Upper lobe of left lung (tissue), 6 donors: ENCODE measurements at regions not wholly inside any gene's neighbourhood (a gene's known extent, or its start where the extent isn't known, plus 50 kb on each side); places are given as distances from the start of the nearest gene placed in this dataset.

Experiments used
- ATAC-seq, 2 donors: fragments of 200-7000 bp; cut with Tn5 transposase; one replicate each; pipeline ENCODE4 v1.9.1; 2022; ENCODE audit warnings: mild to moderate bottlenecking in 2 of 2, moderate library complexity in 2 of 2; ENCODE audit not compliant: low FRiP score in 2 of 2
- DNase-seq, 2 donors: peaks; one replicate each; pipeline ENCODE4 v3.0.0-alpha.2; 2019 to 2020
- H3K27ac ChIP-seq, 4 donors: fragments of 200-600 bp; sonication (generic); one replicate each; pipeline ENCODE4 v1.5.1; 2016 to 2019
- H3K27me3 ChIP-seq, 4 donors: fragments of 200-600 bp; sonication (generic); one replicate each; pipeline ENCODE4 v1.5.1; 2017 to 2019
- H3K36me3 ChIP-seq, 4 donors: fragments of 200-600 bp; sonication (generic); one replicate each; pipeline ENCODE4 v1.5.1; 2016 to 2019
- H3K4me1 ChIP-seq, 4 donors: fragments of 200-600 bp; sonication (generic); one replicate each; pipeline ENCODE4 v1.5.1; 2018 to 2019
- H3K4me3 ChIP-seq, 4 donors: fragments of 200-600 bp; sonication (generic); one replicate each; pipeline ENCODE4 v1.5.1; 2017 to 2019; ENCODE audit warnings: mild to moderate bottlenecking in 2 of 4, moderate library complexity in 1 of 4
- H3K9me3 ChIP-seq, 4 donors: fragments of 200-600 bp; sonication (generic); one replicate each; pipeline ENCODE4 v1.5.1; 2018 to 2019
- EP300 ChIP-seq, 4 donors: sonication (generic); formaldehyde crosslinking; IDR thresholded peaks; one replicate each; pipeline ENCODE4 v1.5.1; 2017; ENCODE audit warnings: antibody characterized with exemption in 4 of 4, control low read depth in 2 of 4
- POLR2A ChIP-seq, 4 donors: fragments of 450-650 bp; IDR thresholded peaks; one replicate each; pipeline ENCODE4 v1.5.1; 2016 to 2017; ENCODE audit warnings: antibody characterized with exemption in 4 of 4, mild to moderate bottlenecking in 2 of 4
- POLR2AphosphoS5 ChIP-seq, 2 donors: sonication (generic); formaldehyde crosslinking; IDR thresholded peaks; one replicate each; pipeline ENCODE4 v1.5.1; 2017; ENCODE audit warnings: antibody characterized with exemption in 2 of 2
- WGBS, 2 donors: methylation state at CpG; one replicate each; pipeline ENCODE4 v1.1.5; 2017 to 2018; 5-methylcytosine and 5-hydroxymethylcytosine counted together
- TF ChIP-seq, protein P1 (sequence below), 6 experiments: fragments of 450-650 bp in 4 of 6; fragments of 200-600 bp in 2 of 6; sonication (generic) in 2 of 6; IDR thresholded peaks; one replicate each; pipeline ENCODE4 v1.5.1; 2016 to 2019; ENCODE audit warnings: antibody characterized with exemption in 6 of 6
- donor health status: DM: no; HTN: no; CAD: no; lungs with moderate emphysema.
- donor health status: DM: no; HTN: yes; CAD: no; lungs with severe emphysema.

DNA sequence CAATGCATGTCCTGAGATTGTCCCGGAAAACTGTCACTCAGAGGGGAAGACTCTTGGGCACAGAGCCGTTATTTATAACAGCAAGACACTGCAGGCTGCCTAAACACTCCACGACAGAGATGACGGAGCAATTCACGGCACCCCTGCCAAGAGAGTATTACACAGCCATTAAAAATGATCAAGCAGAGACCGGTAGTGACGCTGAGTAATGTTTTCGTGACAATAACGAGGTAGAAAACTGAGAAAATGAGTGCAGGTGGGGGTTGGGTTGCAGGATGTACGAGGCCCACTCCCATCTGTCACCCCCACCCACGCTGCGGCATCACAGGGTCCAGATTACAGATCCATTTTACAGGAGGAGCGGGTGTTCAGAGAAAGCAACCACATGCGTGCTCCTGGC is 58.9 kb upstream of the LINGO1 start:
- WGBS, 2 donors: 80 to 81% methylated on average over 14 of the region's 14 CpGs
- no peak for TF ChIP-seq EP300 (IDR thresholded peaks at IDR 0.05)
- TF ChIP-seq POLR2AphosphoS5 (IDR thresholded peaks at IDR 0.05): no peak
- no peak for TF ChIP-seq POLR2A (IDR thresholded peaks at IDR 0.05)
- TF ChIP-seq, protein P1, sequence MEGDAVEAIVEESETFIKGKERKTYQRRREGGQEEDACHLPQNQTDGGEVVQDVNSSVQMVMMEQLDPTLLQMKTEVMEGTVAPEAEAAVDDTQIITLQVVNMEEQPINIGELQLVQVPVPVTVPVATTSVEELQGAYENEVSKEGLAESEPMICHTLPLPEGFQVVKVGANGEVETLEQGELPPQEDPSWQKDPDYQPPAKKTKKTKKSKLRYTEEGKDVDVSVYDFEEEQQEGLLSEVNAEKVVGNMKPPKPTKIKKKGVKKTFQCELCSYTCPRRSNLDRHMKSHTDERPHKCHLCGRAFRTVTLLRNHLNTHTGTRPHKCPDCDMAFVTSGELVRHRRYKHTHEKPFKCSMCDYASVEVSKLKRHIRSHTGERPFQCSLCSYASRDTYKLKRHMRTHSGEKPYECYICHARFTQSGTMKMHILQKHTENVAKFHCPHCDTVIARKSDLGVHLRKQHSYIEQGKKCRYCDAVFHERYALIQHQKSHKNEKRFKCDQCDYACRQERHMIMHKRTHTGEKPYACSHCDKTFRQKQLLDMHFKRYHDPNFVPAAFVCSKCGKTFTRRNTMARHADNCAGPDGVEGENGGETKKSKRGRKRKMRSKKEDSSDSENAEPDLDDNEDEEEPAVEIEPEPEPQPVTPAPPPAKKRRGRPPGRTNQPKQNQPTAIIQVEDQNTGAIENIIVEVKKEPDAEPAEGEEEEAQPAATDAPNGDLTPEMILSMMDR (IDR thresholded peaks at IDR 0.05): no peak

DNA sequence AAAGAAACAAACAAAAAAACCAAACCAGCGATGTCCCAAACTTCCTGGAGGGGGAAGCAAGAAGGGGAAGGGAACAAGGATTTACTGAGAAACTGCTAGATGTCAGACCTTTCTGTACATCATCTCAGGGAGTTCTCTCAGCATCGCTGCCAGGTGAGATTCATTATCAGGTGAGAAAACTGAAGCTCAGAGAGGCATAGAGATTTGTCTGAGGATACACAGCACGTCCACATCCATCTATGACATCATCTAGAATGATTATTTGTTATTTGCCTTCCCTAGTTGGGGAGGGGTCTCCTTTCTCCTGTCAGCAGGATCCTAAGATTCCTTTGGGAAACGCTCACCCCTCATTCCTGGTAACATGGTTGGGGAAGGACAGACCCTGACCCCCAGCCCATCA is 57.1 kb upstream of the LINGO1 start:
- Histone ChIP-seq H3K4me3 (no peak overlapping the region), H3K27me3 (peaks cover 0 to 3% (median 0%) of the 10 kb centered on the region in 4 donors), H3K9me3 (no peaks in the 10 kb centered on the region), H3K27ac (no peak overlapping the region), H3K36me3 (no peaks in the 10 kb centered on the region), H3K4me1 (no peaks in the 10 kb centered on the region)
- DNase-seq (no peak), ATAC-seq (no peak)
- no peak for TF ChIP-seq POLR2A (IDR thresholded peaks at IDR 0.05)
- TF ChIP-seq EP300 (IDR thresholded peaks at IDR 0.05): no peak
- TF ChIP-seq, protein P1 (IDR thresholded peaks at IDR 0.05): no peak
- no peak for TF ChIP-seq POLR2AphosphoS5 (IDR thresholded peaks at IDR 0.05)
- WGBS, 2 donors: 61 to 67% methylated on average over 4 of the region's 4 CpGs

More for the DNA sequence above, 58.9 kb upstream of the LINGO1 start:
- DNase-seq (no peak), ATAC-seq (no peak)
- no peaks in the 10 kb centered on the region for H3K9me3 ChIP-seq
- H3K36me3 ChIP-seq: no peaks in the 10 kb centered on the region
- H3K27ac ChIP-seq: no peak overlapping the region
- peaks cover 0 to 6% (median 2%) of the 10 kb centered on the region in 4 donors for H3K27me3 ChIP-seq
- H3K4me3 ChIP-seq: no peak overlapping the region
- H3K4me1 ChIP-seq: no peaks in the 10 kb centered on the region

DNA sequence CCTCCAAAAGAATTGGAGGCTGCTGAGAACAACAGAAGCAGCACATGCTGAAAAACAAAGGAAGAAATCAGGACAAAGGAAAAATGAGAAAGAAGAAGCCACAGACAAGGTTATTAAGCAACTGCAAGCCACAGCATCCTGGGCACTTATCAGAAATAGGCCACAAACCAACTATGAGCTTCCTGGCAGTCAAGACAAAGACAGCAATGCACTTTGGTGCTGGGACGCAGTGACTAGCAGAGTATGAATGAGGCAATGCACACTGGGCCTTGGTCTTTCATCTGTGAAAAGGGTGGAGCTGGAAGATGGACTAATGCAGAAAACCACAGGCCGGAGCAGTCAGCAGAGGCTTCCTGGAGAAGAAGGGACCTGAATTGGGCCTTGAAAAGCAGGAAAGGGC is 56.0 kb upstream of the LINGO1 start:
- Histone ChIP-seq H3K9me3 (no peaks in the 10 kb centered on the region), H3K4me3 (no peak overlapping the region), H3K36me3 (no peaks in the 10 kb centered on the region), H3K27ac (no peak overlapping the region), H3K4me1 (no peaks in the 10 kb centered on the region), H3K27me3 (peaks cover 0 to 3% (median 0%) of the 10 kb centered on the region in 4 donors)
- 52 to 65% methylated on average over 2 of the region's 2 CpGs for WGBS, 2 donors
- DNase-seq (no peak), ATAC-seq (no peak)
- no peak for TF ChIP-seq EP300 (IDR thresholded peaks at IDR 0.05)
- TF ChIP-seq, protein P1 (IDR thresholded peaks at IDR 0.05): no peak
- no peak for TF ChIP-seq POLR2AphosphoS5 (IDR thresholded peaks at IDR 0.05)
- TF ChIP-seq POLR2A (IDR thresholded peaks at IDR 0.05): no peak

DNA sequence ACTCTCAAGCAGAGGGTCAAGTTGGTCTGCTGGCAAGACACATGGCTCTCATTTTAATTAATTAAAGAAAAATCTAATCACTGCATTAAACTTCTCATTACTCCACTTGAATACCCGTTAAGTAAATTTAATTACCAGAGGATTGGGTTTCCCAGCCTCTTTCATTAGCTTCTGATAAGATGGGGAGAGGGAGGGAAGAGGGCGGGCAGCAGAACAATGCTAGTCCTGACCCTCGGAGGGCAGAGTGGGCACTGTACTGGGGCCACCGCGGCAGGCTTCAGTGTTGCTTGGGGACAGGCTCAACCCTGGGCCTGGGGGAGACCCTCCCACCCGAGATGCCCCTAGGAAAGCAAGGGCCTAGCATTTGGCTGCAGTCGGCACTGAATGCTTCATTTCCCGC is 55.6 kb upstream of the LINGO1 start:
- H3K36me3 ChIP-seq: no peaks in the 10 kb centered on the region
- no peak overlapping the region for H3K27ac ChIP-seq
- H3K9me3 ChIP-seq: no peaks in the 10 kb centered on the region
- no peak for TF ChIP-seq POLR2AphosphoS5 (IDR thresholded peaks at IDR 0.05)
- TF ChIP-seq EP300 (IDR thresholded peaks at IDR 0.05): no peak
- TF ChIP-seq, protein P1 (IDR thresholded peaks at IDR 0.05): no peak
- no peak for TF ChIP-seq POLR2A (IDR thresholded peaks at IDR 0.05)
- no peak overlapping the region for H3K4me3 ChIP-seq
- H3K27me3 ChIP-seq: peaks cover 0 to 3% (median 0%) of the 10 kb centered on the region in 4 donors
- H3K4me1 ChIP-seq: no peaks in the 10 kb centered on the region
- ATAC-seq (no peak), DNase-seq (no peak)
- 70 to 84% methylated on average over 8 of the region's 8 CpGs for WGBS, 2 donors

DNA sequence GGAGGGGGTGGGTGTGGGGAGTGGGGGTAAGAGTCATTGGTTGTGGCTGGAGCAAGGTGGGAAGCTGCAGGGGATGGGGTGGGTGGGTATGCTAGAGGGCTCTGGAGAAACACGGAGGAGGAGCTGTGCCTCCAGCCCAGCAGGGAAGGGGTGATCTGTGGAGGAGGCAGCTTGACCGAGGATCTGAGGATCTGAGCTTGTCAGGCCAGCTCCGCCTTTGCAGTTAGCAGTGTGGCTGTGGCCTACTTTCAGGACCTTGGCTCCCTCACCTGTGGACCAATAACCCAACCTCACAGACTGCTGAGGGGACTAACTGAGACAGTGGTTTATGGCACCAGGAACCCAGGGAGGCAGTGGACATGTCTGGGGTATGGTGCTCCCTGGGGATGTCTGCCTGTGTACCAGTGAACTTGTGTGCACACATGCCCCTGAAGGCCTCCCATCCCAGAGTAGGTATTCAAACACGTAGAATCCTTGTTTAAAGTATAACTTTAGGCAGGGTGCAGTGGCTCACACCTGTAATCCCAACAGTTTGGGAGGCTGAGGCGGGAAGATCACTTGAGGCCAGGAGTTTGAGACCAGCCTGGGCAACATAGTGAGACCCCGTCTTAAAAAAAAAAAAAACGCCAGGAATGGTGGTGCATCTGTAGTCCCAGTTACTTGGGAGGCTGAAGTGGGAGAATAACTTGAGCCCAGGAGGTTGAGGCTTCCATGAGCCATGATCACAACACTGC is 52.5 kb upstream of the LINGO1 start:
- 67 to 69% methylated on average over 7 of the region's 7 CpGs for WGBS, 2 donors
- DNase-seq (no peak), ATAC-seq (no peak)
- no peak overlapping the region for H3K4me3 ChIP-seq
- no peaks in the 10 kb centered on the region for H3K27me3 ChIP-seq
- H3K9me3 ChIP-seq: no peaks in the 10 kb centered on the region
- TF ChIP-seq, protein P1 (IDR thresholded peaks at IDR 0.05): no peak
- TF ChIP-seq EP300 (IDR thresholded peaks at IDR 0.05) (no peak), POLR2A (IDR thresholded peaks at IDR 0.05) (no peak), POLR2AphosphoS5 (IDR thresholded peaks at IDR 0.05) (no peak)
- no peak overlapping the region for H3K27ac ChIP-seq
- H3K36me3 ChIP-seq: no peaks in the 10 kb centered on the region
- no peaks in the 10 kb centered on the region for H3K4me1 ChIP-seq
